ENCODE measurements at regions not wholly inside any gene's neighbourhood (a gene's known extent, or its start where the extent isn't known, plus 50 kb on each side); places are given as distances from the start of the nearest gene placed in this dataset.

DNA sequence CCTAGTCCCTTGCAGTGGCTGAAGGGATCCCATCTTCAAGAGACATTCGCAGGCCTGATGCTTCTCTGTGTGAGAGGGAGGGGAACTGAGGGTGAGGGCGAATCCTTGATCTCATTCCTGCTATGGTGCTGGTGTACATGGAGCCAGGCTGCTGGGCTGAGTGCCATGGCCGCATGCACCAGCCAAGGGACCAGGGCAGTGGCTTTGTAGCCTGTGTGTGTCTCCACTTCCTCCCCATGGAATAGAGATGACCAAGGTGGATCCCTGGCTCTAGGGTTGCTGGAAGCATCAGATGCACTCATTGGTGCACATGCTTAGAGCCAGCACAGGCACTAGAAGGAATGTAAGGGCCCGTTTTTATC, 195.0 kb downstream of the FOXL1 start:
- DNase-seq (ENCODE audit: low spot score): no peak

- no peak for DNase-seq (ENCODE audit: low spot score)
Measured at GRCh38 chr16:86774931-86775330, 196.6 kb downstream of the FOXL1 start.

- DNase-seq (ENCODE audit: low spot score): no peak
Measured at GRCh38 chr16:86775511-86775921, 197.2 kb downstream of the FOXL1 start.

GRCh38 chr16:86777381-86777946, 199.1 kb downstream of the FOXL1 start:
- DNase-seq (ENCODE audit: low spot score): no peak

- DNase-seq (ENCODE audit: low spot score): no peak
Measured at GRCh38 chr16:86778108-86778745, 199.9 kb downstream of the FOXL1 start.

- DNase-seq (ENCODE audit: low spot score): no peak
Measured at GRCh38 chr16:86778978-86779377, 200.6 kb downstream of the FOXL1 start.

DNA sequence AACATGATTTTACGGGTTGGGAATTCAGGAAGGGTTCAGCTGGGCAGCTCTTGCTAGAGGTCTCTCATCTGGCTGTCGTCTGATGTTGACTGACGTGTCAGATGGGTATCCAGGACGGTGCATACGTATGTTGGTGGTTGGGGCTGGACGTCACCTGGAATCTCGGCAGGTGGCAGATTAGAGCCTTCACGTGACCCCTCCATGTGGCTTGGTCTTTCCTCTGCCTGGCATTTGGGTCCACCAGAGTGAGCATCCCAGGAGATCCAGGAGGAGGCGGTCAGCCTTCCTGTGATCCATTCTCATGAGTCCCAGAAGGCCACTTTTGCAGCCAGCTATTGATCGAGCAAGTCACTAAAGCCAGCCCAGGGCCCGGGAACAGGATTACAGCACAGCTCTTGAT, 202.7 kb downstream of the FOXL1 start:
- no peak for DNase-seq (ENCODE audit: low spot score)

DNA sequence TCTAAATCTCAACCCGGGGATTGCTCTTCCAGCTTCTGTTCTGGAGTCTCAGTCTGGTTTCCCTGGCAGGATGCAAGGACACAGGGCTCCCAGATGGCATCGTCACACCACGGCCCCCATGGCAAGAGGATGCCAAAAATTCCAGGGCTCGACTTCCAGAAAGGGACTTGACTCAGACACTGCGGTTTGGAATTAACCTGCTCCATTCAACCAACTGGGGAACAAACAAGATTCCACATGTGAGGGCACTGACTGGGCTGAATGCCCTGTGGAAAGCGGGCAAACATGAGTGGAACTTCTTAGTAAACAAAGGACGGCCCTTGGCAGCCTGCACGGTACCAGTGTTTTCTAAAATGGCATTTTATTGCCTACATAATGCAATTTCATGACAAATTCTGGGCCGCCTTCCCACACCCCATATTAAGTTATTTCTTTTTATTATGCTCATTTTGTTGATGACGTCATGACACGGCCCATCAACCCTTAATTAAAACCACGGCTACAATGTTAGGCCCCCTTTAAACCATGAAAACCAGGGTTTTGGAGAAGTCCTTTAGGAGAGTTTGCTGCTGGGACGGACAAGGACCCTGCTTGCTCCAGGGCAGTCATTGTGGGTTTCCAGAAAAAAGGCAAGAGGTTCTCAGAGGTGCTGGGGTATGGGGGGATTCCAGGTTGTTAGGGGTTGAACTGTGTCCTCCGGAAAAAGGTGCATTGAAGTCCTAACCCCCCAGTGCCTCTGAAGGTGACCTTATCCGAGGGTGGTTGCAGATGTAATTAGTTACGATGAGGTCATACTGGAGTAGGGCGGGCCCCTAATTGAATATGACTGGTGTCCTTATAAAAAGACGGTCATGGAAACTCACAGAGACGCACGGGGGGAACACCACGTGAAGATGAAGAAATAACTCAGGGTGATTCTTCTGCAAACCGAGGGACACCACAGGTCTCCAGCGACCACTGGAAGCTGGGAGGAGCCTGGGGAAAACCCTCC, 205.6 kb downstream of the FOXL1 start:
- peak; percentile 16 for DNase-seq (ENCODE audit: low spot score)

DNA sequence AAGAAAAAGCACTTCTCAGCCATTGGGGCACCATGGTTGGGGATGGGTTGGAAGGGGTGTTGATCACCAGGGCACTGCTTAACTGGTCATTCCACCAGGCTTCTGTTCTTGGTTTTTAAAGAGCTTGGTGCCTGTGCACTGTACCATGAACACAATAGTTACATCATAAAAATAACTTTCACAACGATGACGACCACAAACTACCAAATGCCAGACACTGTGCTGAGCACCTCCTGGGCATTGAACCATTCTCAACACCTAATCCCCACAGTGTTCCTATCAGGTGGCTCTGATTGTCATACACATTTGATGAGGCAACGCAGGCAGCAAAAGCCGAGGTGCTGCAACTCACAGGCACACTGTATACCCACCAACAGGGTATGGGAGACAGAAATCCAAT, 208.0 kb downstream of the FOXL1 start:
- no peak for DNase-seq (ENCODE audit: low spot score)

DNA sequence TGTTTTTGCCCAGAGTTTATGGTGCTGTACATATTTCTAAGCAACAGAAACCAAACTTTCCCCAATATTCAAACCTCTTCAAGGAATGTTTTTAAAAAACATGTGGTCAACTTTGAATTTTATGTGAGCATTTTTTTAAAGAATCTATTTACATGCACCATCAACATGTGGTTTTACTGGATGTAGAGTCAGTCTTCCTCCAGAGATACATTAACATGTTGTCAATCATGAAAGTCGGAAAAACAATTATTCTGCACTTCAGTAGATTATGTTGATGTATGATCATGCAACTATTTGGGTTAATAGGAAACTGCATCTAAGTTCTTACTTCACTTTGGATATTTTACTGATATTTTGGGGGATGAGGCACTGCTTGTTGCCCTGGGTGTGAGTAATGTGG, 208.6 kb downstream of the FOXL1 start:
- DNase-seq (ENCODE audit: low spot score): no peak

DNA sequence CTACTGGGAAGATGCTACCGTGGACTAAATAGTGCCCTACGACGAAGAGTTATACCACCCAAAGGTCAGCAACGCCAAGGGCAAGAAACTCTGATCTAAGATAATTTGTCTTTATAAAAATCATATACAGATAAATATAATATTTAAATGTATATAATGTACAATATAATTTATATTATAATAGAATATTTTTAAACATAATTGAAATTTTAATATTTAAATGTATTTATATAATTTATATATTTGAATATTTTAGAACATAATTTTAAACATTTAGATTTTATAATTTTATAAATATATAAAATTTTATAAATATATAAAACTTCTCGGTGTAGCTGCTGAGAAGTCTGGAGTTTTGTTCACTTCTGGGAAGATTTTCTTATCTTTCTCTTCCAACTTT, 209.2 kb downstream of the FOXL1 start:
- no peak for DNase-seq (ENCODE audit: low spot score)

GRCh38 chr16:86789621-86790051, 211.3 kb downstream of the FOXL1 start:
- DNase-seq (ENCODE audit: low spot score): no peak

DNA sequence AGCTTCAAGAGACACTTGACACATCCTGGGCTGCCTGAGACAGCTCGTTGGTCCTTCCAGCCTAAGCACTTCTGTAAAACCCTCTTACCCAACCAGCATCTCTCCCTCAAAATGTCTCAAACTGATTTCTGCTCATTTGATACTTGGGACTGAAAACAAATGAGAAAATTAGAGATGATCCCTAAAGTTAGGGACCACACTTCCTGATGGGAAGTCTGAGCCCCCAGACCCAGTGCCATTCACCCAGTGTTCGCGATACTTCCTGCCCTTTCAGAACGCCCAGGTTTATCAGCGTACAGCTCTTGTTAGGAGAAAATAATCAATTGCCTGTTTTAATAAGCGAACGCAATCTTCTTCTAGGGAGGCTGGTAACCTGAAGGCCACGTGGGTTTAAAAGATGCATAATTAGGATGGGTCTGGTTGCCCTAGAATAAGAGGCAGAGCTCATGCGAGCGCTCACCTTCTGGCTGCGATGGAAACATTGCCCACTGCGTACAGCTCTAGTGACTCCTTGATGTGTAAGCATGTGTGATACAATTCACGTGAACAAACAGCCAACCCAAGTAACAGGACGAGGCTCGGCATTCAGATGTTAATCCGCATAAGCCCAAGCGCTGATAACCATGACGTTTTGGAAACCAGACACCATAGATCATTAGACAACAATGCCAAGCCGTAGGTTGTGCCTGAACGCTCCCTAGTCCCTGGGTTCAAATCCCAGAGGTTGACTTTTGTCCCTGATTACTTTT, 213.1 kb downstream of the FOXL1 start:
- DNase-seq (ENCODE audit: low spot score): no peak

- DNase-seq (ENCODE audit: low spot score): no peak
Measured at GRCh38 chr16:86794216-86794864, 216.0 kb downstream of the FOXL1 start.

- DNase-seq (ENCODE audit: low spot score): no peak
Measured at GRCh38 chr16:86797700-86798099, 219.4 kb downstream of the FOXL1 start.

GRCh38 chr16:86798247-86799041, 220.1 kb downstream of the FOXL1 start:
- no peak for DNase-seq (ENCODE audit: low spot score)

DNA sequence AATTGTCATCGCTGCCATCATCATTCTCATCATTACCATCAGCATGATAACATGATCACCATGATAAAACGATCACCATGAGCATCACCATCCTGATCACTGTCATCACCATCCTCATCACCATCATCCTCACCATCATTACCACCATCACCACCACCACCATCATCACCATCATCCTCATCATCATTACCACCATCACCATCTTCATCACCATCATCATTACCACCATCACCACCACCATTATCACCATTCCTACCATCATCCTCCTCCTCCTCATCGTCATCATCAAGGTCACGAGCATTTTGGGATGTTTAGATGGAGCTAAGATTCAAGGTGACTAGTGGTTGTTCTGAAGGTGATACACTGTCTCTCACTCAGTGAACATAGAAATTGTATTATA, 221.0 kb downstream of the FOXL1 start:
- no peak for DNase-seq (ENCODE audit: low spot score)

DNA sequence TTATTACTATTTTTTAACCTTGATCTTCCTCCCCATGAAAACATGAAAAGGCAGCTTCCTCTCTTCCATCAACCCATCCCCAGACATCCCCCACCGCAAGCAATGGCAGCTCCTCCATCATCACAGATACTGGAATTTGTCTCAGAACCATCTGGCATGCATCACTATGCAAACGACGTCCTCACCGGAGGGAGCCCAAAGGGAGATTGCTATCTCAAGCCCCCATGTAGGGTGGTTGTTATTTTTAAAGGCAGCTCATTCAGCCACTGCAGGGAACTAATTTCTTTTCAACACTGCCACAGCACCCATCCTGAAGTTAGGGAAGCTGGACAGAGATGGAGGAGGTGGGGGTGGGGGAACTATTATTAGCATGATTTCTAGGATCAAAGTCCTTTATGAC, 222.5 kb downstream of the FOXL1 start:
- DNase-seq (ENCODE audit: low spot score): no peak

GRCh38 chr16:86802013-86802412, 223.7 kb downstream of the FOXL1 start:
- DNase-seq (ENCODE audit: low spot score): no peak

- DNase-seq (ENCODE audit: low spot score): no peak
Measured at GRCh38 chr16:86805188-86805587, 226.8 kb downstream of the FOXL1 start.

All from Ammon's horn (tissue), 1 donor.